OCI-LY3 (cell line): ENCODE measurements at regions not wholly inside any gene's neighbourhood (a gene's known extent, or its start where the extent isn't known, plus 50 kb on each side); places are given as distances from the start of the nearest gene placed in this dataset.
A peak's percentile ranks its signal among the peaks of the same experiment; 100 is the strongest.
"Not testable (repeated sequence)": the region's sequence is repeated elsewhere in the genome, so short reads cannot be mapped to it uniquely, and the experiment has no call there.

Experiments
- H2AFZ ChIP-seq: fragments of 200-600, 300-600 bp; shearing (Covaris generic); 2 replicates; pipeline ENCODE4 v1.6.0; 2014; ENCODE audit warnings: antibody characterized with exemption, low read depth, low read length
- H3K27ac ChIP-seq: fragments of 200-600, 300-600 bp; sonication (generic); 2 replicates; pipeline ENCODE4 v1.5.1; 2014; ENCODE audit warnings: mild to moderate bottlenecking, low read length, moderate library complexity, mixed read lengths
- H3K27me3 ChIP-seq: fragments of 200-600, 300-600 bp; sonication (generic); 2 replicates; pipeline ENCODE4 v1.6.1; 2014; ENCODE audit warnings: low read depth, low read length, mixed read lengths
- H3K36me3 ChIP-seq: fragments of 200-600, 300-600 bp; sonication (generic); replicated peaks from 2 replicates; pipeline ENCODE3; 2014; ENCODE audit warnings: low read depth, low read length, mixed read lengths
- H3K4me1 ChIP-seq: fragments of 300-600, 200-600 bp; sonication (generic); 2 replicates; pipeline ENCODE4 v1.6.1; 2014; ENCODE audit warnings: low read length, mixed read lengths
- H3K4me2 ChIP-seq: fragments of 200-600, 300-600 bp; sonication (generic); 2 replicates; pipeline ENCODE4 v1.6.1; 2014; ENCODE audit warnings: low read length, mixed read lengths
- H3K4me3 ChIP-seq: fragments of 300-600, 200-600 bp; sonication (generic); 2 replicates; pipeline ENCODE4 v1.5.1; 2014; ENCODE audit warnings: antibody characterized with exemption, mild to moderate bottlenecking, low read length, moderate library complexity
- H3K79me2 ChIP-seq: fragments of 300-600, 200-600 bp; shearing (Covaris generic); 2 replicates; pipeline ENCODE4 v1.6.1; 2014; ENCODE audit warnings: mild to moderate bottlenecking, low read length, mixed read lengths
- H3K9ac ChIP-seq: fragments of 300-600, 200-600 bp; shearing (Covaris generic); 2 replicates; pipeline ENCODE4 v1.6.0; 2014; ENCODE audit warnings: mild to moderate bottlenecking, low read length, moderate library complexity
- H3K9me3 ChIP-seq: fragments of 200-600, 300-600 bp; shearing (Covaris generic); 2 replicates; pipeline ENCODE4 v1.6.1; 2014; ENCODE audit warnings: low read length, mixed read lengths; ENCODE audit not compliant: insufficient read depth
- H4K20me1 ChIP-seq: fragments of 200-600, 300-600 bp; sonication (generic); 2 replicates; pipeline ENCODE4 v1.6.1; 2016; ENCODE audit warnings: low read length, mixed read lengths; ENCODE audit not compliant: insufficient read depth
- CTCF ChIP-seq: fragments of 200-600, 300-600 bp; sonication (generic); IDR thresholded peaks from 2 replicates; pipeline ENCODE4 v1.5.1; 2014; ENCODE audit warnings: antibody characterized with exemption, low read length, low read depth
- EZH2phosphoT487 ChIP-seq: fragments of 200-600 bp; shearing (Covaris generic); IDR thresholded peaks from 2 replicates; pipeline ENCODE4 v1.6.1; 2018; ENCODE audit warnings: antibody characterized with exemption, mixed run types, low read depth

- no peaks in the 10 kb centered on the region for H3K9me3 ChIP-seq
- no peak overlapping the region for H2AFZ ChIP-seq
- H3K4me3 ChIP-seq, result no peak overlapping the region
- no peak overlapping the region for H3K27ac ChIP-seq
- no peaks in the 10 kb centered on the region for H3K27me3 ChIP-seq
- no peaks in the 10 kb centered on the region for H3K36me3 ChIP-seq
- peaks cover 16% of the 10 kb centered on the region for H3K4me1 ChIP-seq
- no peaks in the 10 kb centered on the region for H3K79me2 ChIP-seq
- H3K4me2 ChIP-seq, result no peak overlapping the region
- no peaks in the 10 kb centered on the region for H4K20me1 ChIP-seq
- H3K9ac ChIP-seq, result no peak overlapping the region
- no peak for TF ChIP-seq EZH2phosphoT487
- no peak for TF ChIP-seq CTCF
These were observed 74.6 kb upstream of the C7orf33 start for GRCh38 chr7:148515728-148516695.

- H3K4me2 ChIP-seq, result 0 out of 2 replicates have a peak overlapping the region, but pooled peaks have one; percentile 20
- not testable (repeated sequence) for H4K20me1 ChIP-seq, H3K9me3 ChIP-seq, H3K79me2 ChIP-seq, H3K4me3 ChIP-seq, H3K36me3 ChIP-seq, H3K27me3 ChIP-seq, H2AFZ ChIP-seq, H3K9ac ChIP-seq, H3K27ac ChIP-seq
- peaks cover 32% of the 10 kb centered on the region for H3K4me1 ChIP-seq
These were observed 71.2 kb upstream of the C7orf33 start for GRCh38 chr7:148519386-148519785.

- Histone ChIP-seq H3K9me3 (no peaks in the 10 kb centered on the region), H3K9ac (no peak overlapping the region), H2AFZ (no peak overlapping the region), H3K36me3 (no peaks in the 10 kb centered on the region), H3K4me1 (peaks cover 45% of the 10 kb centered on the region), H3K4me2 (no peak overlapping the region), H3K27me3 (no peaks in the 10 kb centered on the region), H3K79me2 (no peaks in the 10 kb centered on the region), H3K4me3 (no peak overlapping the region), H3K27ac (no peak overlapping the region), H4K20me1 (no peaks in the 10 kb centered on the region)
- TF ChIP-seq CTCF, result no peak
These were observed 69.3 kb upstream of the C7orf33 start for GRCh38 chr7:148521271-148521670.

GRCh38 chr7:148523550-148523949, 67.0 kb upstream of the C7orf33 start:
- no peaks in the 10 kb centered on the region for H3K9me3 ChIP-seq
- H4K20me1 ChIP-seq, result no peaks in the 10 kb centered on the region
- H3K4me1 ChIP-seq, result peaks cover 66% of the 10 kb centered on the region
- TF ChIP-seq EZH2phosphoT487 (no peak), CTCF (no peak)
- H3K27ac ChIP-seq, result peak overlapping the region; percentile 17; the same call in 1 of the 2 replicates
- H2AFZ ChIP-seq, result peak overlapping the region; percentile 92
- H3K27me3 ChIP-seq, result no peaks in the 10 kb centered on the region
- H3K4me3 ChIP-seq, result peak overlapping the region; percentile 35
- H3K9ac ChIP-seq, result peak overlapping the region; percentile 43
- H3K36me3 ChIP-seq, result no peaks in the 10 kb centered on the region
- no peaks in the 10 kb centered on the region for H3K79me2 ChIP-seq
- H3K4me2 ChIP-seq, result peak overlapping the region; percentile 71
